RWPE1 (cell line): ENCODE measurements at regions not wholly inside any gene's neighbourhood (a gene's known extent, or its start where the extent isn't known, plus 50 kb on each side); places are given as distances from the start of the nearest gene placed in this dataset.
A peak's percentile ranks its signal among the peaks of the same experiment; 100 is the strongest.

ENCODE experiments used
- CTCF ChIA-PET: fragments of 350-600 bp; sonication (Branson Sonifier 250); formaldehyde crosslinking; extraction: SDS; loops from one replicate; lab custom pipeline; 2021; lab: Yijun Ruan, JAX
- POLR2A ChIA-PET: fragments of 400-600 bp; formaldehyde crosslinking; extraction: SDS; loops from one replicate; lab custom pipeline; 2020; ENCODE audit warnings: antibody characterized with exemption; ENCODE audit not compliant: low non-redundant PET; lab: Yijun Ruan, JAX
- DNase-seq: peaks from one replicate; pipeline ENCODE4 v3.0.0; 2012; ENCODE audit warnings: low spot score
- H3K27ac ChIP-seq: fragments of 450-650 bp; 2 replicates; pipeline ENCODE4 v1.5.1; 2017
- CTCF ChIP-seq: fragments of 450-650 bp; conservative IDR thresholded peaks from 2 replicates; pipeline ENCODE4 v1.5.1; 2017; ENCODE audit warnings: low read depth, mild to moderate bottlenecking

DNA sequence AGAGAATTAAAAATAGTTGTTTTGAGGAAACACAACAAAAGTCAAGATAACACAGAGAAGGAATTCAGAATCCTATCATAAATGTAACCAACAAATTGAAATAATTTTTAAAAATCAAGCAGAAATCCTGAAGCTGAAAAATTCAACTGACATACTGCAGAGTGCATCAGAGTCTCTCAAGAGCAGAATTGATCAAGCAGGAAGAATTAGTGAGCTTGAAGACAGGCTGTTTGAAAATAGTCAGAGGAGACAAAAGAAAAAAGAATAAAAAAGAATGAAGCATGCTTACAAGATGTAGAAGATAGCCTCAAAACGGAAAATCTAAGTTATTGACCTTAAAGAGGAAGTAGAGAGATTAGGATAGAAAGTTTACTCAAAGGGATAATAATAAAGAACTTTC is 65.8 kb upstream of the PPP2R5C start:
- no peak for DNase-seq
- CTCF ChIA-PET, result no interaction called here
- POLR2A ChIA-PET, result no interaction called here
- TF ChIP-seq CTCF, result no peak
- no peak overlapping the region for H3K27ac ChIP-seq

- POLR2A ChIA-PET, result no interaction called here
- TF ChIP-seq CTCF, result no peak
- H3K27ac ChIP-seq, result no peak overlapping the region
- CTCF ChIA-PET, result interaction anchor here (0.6 kb wide), 1 partner anchor 48 kb away, joined by 3 read pairs; no protein-coding TSS in a partner anchor
- no peak for DNase-seq
These were observed 57.4 kb upstream of the PPP2R5C start for GRCh38 chr14:101704140-101704539.

- DNase-seq, result no peak
- no peak for TF ChIP-seq CTCF
- CTCF ChIA-PET, result interaction anchor here (0.5 kb wide), 1 partner anchor 149 kb away, joined by 3 read pairs; no protein-coding TSS in a partner anchor
- peak overlapping the region; percentile 43 for H3K27ac ChIP-seq
- POLR2A ChIA-PET, result no interaction called here
These were observed 55.6 kb upstream of the PPP2R5C start for GRCh38 chr14:101705733-101706508.

DNA sequence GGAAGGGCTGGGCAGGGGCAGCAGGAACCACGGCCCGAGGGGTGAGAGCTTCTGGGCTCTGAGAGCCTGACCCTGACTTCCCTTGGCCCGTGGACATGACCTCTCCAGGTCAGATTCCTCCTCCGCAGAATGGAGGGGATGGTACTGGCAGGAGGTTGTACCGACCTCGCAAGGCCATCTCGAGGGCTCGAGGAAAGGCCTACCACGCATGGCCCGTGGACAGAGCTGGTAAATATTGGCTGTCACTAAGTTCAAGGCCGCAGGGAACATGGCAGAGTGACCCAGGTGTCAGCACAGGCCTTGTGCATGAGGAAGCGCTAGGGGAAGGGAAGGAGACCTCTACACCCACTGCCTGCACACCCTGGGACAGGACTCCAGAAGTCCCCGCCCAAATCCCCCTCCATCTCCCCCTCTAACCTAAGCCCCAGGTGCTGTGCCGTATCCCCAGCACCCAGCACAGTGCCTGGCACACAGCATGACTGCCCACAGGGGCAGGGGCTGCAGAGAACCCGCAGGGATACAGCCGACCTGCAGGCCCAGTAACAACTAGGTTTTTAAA is 54.9 kb upstream of the PPP2R5C start:
- TF ChIP-seq CTCF, result no peak
- H3K27ac ChIP-seq, result peak overlapping the region; percentile 43
- POLR2A ChIA-PET, result no interaction called here
- CTCF ChIA-PET, result interaction anchor here (0.5 to 1.3 kb wide), 8 partner anchors 38 to 242 kb away, joined by 3 to 7 read pairs (median 4); no protein-coding TSS in a partner anchor
- DNase-seq, result no peak

DNA sequence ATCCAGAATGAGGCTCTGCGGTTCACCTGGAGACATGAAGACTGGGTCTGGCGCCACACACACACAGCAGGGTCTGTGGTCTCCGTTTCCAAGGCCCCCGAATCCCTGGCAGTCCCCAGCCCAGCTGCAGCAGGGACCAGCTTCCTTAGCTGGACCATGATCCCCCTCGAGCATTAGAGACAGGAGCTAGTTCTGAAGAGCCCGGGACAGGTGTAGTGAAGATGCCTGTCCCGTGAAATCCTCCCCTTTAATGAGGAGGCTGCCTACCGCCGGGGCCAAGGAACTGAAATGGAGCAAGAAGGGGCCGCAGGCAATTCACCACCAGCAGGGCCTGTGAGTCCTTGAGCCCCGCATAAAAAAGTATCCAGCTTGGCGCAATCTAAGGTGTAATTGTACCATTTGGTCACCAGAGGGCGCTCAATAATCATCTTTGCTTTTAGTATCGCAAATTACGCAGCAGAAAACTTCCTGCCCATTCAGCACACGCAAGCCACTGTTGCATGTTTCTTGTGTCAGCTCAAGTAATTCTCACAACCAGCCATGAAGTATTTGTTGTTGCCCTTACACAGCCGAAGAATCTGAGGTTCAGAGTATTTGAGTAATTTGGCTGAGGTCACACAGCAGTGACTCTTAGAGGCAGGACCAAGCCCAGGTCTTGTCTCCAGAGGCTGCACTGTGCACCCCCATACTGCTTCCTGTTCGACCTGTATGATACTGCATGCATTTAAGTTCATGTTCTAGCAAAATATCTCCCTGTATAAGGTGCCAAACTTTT is 54.3 kb upstream of the PPP2R5C start:
- ChIA-PET POLR2A (no interaction called here), CTCF (interaction anchor here (0.6 to 1.3 kb wide), 9 partner anchors 38 to 241 kb away, joined by 3 to 7 read pairs (median 4); no protein-coding TSS in a partner anchor)
- peak; percentile 71 for DNase-seq
- peak overlapping the region; percentile 43 for H3K27ac ChIP-seq
- peak; percentile 76 for TF ChIP-seq CTCF
